PC-9 (cell line): ENCODE measurements at regions not wholly inside any gene's neighbourhood (a gene's known extent, or its start where the extent isn't known, plus 50 kb on each side); places are given as distances from the start of the nearest gene placed in this dataset.
A peak's percentile ranks its signal among the peaks of the same experiment; 100 is the strongest.

Experiments
- BruUV-seq: library from RNA; stranded (reverse); fragments of 400-500 nt; replicated peaks from 2 replicates; lab custom pipeline; 2021; lab: Mats Ljungman, UMichigan
- CTCF ChIA-PET: fragments of 300-600 bp; sonication (Branson Sonifier 250); formaldehyde crosslinking; loops from one replicate; lab custom pipeline; 2022; ENCODE audit warnings: antibody characterized with exemption; lab: Charles Lee
- POLR2A ChIA-PET: fragments of 300-600 bp; sonication (Branson Sonifier 250); formaldehyde crosslinking; loops from one replicate; lab custom pipeline; 2022; ENCODE audit warnings: antibody characterized with exemption; ENCODE audit not compliant: unreplicated experiment; lab: Charles Lee
- DNase-seq, 2 experiments: peaks; one replicate each; pipeline versions ENCODE4 v3.0.0 to v3.0.0-alpha.2; 2015 to 2022; ENCODE audit warnings: mixed read lengths in 1 of 2
- H2AFZ ChIP-seq: fragments of 200-600 bp; sonication (generic); 2 replicates; pipeline ENCODE4 v1.8.1; 2017; ENCODE audit warnings: antibody characterized with exemption
- H3F3A ChIP-seq: fragments of 200-600 bp; sonication (generic); 2 replicates; pipeline ENCODE4 v1.8.1; 2017; ENCODE audit warnings: antibody characterized with exemption, mild to moderate bottlenecking, low read depth; ENCODE audit not compliant: insufficient read depth
- H3K27ac ChIP-seq: fragments of 200-600 bp; sonication (generic); 2 replicates; pipeline ENCODE4 v1.6.1; 2016; ENCODE audit warnings: mixed run types
- H3K27me3 ChIP-seq: fragments of 200-600 bp; sonication (generic); 2 replicates; pipeline ENCODE4 v1.6.1; 2016; ENCODE audit warnings: low read depth, mixed run types; ENCODE audit not compliant: insufficient read depth
- H3K36me3 ChIP-seq: fragments of 200-600 bp; sonication (generic); 2 replicates; pipeline ENCODE4 v1.6.1; 2016; ENCODE audit warnings: low read depth, mixed run types
- H3K4me1 ChIP-seq: fragments of 200-600 bp; sonication (generic); replicated peaks from 2 replicates; pipeline ENCODE4 v1.6.1; 2016; ENCODE audit warnings: mixed run types; ENCODE audit not compliant: insufficient read depth
- H3K4me2 ChIP-seq: fragments of 200-600 bp; sonication (generic); 2 replicates; pipeline ENCODE4 v1.6.1; 2017; ENCODE audit warnings: mixed run types
- H3K4me3 ChIP-seq: fragments of 200-600 bp; sonication (generic); 2 replicates; pipeline ENCODE4 v1.6.1; 2016; ENCODE audit warnings: mixed run types
- H3K79me2 ChIP-seq: fragments of 200-600 bp; sonication (generic); 2 replicates; pipeline ENCODE4 v1.6.1; 2017; ENCODE audit warnings: low read depth, mixed run types
- H3K9me2 ChIP-seq: fragments of 200-600 bp; sonication (generic); 2 replicates; pipeline ENCODE4 v1.8.1; 2017; ENCODE audit warnings: mild to moderate bottlenecking; ENCODE audit not compliant: insufficient read depth
- H3K9me3 ChIP-seq: fragments of 200-600 bp; sonication (generic); 2 replicates; pipeline ENCODE4 v1.8.1; 2016; ENCODE audit warnings: low read depth; ENCODE audit not compliant: insufficient read depth
- H4K20me1 ChIP-seq: fragments of 200-600 bp; sonication (generic); 2 replicates; pipeline ENCODE4 v1.8.1; 2017; ENCODE audit not compliant: insufficient read depth
- EZH2 ChIP-seq: fragments of 200-600 bp; sonication (generic); IDR thresholded peaks from 2 replicates; pipeline ENCODE4 v1.8.0; 2017; ENCODE audit warnings: antibody characterized with exemption, low read depth
- intact Hi-C: fragments of 100-400 bp; cut with micrococcal nuclease; formaldehyde crosslinking; loops from one replicate; pipeline ENCODE4 v1.10.0; 2022; ENCODE audit not compliant: unreplicated experiment
- TF ChIP-seq, protein P1 (sequence below): fragments of 200-600 bp; sonication (generic); conservative IDR thresholded peaks from 2 replicates; pipeline ENCODE4 v1.6.1; 2017; ENCODE audit warnings: mixed run types, antibody characterized with exemption, mild to moderate bottlenecking, moderate library complexity

DNA sequence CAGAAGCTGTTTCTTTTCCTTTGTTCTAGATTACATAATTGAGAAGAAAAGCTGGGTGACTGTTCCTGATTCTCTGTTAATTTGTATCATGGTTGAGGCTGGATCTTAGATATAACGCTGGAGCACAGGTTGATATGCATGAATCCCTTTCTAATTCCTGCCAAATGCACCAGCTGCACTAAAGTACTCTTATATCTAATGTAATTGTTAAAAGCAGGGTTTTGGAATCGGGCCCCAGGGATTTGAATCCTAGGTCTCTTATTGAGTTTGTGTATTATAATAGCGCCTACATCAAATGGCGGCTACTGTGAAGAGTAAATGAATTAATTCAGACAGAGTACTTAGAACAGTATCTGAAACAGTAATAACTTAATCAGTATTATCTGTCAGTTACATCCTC lies 80.4 kb downstream of the MC4R start:
- intact Hi-C loops, result no loop called here

DNA sequence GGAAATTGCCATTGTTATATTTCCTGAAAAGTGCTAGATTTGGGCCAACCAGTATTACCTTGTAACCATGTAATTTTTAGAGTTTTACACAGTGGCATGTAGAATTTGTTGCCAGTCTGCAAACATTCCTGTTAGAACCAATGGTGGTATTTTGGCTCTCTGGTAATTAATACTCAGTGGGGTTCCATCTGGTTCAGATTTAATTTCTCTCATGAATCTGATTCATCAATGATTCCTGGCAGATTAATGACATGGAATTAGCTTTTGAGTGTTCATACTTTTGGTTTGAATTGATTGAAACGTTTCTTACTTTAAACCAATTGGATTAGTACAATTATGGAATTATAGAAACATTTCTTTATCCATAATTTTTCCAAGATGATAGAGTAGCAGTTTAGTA lies 93.2 kb downstream of the MC4R start:
- TF ChIP-seq, protein P1, sequence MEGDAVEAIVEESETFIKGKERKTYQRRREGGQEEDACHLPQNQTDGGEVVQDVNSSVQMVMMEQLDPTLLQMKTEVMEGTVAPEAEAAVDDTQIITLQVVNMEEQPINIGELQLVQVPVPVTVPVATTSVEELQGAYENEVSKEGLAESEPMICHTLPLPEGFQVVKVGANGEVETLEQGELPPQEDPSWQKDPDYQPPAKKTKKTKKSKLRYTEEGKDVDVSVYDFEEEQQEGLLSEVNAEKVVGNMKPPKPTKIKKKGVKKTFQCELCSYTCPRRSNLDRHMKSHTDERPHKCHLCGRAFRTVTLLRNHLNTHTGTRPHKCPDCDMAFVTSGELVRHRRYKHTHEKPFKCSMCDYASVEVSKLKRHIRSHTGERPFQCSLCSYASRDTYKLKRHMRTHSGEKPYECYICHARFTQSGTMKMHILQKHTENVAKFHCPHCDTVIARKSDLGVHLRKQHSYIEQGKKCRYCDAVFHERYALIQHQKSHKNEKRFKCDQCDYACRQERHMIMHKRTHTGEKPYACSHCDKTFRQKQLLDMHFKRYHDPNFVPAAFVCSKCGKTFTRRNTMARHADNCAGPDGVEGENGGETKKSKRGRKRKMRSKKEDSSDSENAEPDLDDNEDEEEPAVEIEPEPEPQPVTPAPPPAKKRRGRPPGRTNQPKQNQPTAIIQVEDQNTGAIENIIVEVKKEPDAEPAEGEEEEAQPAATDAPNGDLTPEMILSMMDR, result no peak
- no peak for TF ChIP-seq EZH2
- H3K4me3 ChIP-seq, result no peak overlapping the region
- H3F3A ChIP-seq, result no peaks in the 10 kb centered on the region
- H3K27ac ChIP-seq, result no peak overlapping the region
- intact Hi-C loops, result no loop called here
- BruUV-seq, result no TSS peak
- CTCF ChIA-PET, result no interaction called here
- no peaks in the 10 kb centered on the region for H3K79me2 ChIP-seq
- no peak for DNase-seq
- no peak overlapping the region for H3K4me2 ChIP-seq
- no peaks in the 10 kb centered on the region for H3K4me1 ChIP-seq
- H3K9me2 ChIP-seq, result no peaks in the 10 kb centered on the region; the same call in 1 of the 2 replicates
- H3K9me3 ChIP-seq, result no peaks in the 10 kb centered on the region
- H2AFZ ChIP-seq, result no peak overlapping the region
- no peaks in the 10 kb centered on the region for H3K36me3 ChIP-seq
- H3K27me3 ChIP-seq, result no peaks in the 10 kb centered on the region
- POLR2A ChIA-PET, result no interaction called here
- no peaks in the 10 kb centered on the region for H4K20me1 ChIP-seq

More for the DNA sequence above, 80.4 kb downstream of the MC4R start:
- Histone ChIP-seq H2AFZ (no peak overlapping the region), H3K4me1 (no peaks in the 10 kb centered on the region), H3K36me3 (no peaks in the 10 kb centered on the region), H3K79me2 (no peaks in the 10 kb centered on the region), H3F3A (no peaks in the 10 kb centered on the region), H3K27ac (no peak overlapping the region), H3K4me2 (no peak overlapping the region), H4K20me1 (no peaks in the 10 kb centered on the region), H3K4me3 (no peak overlapping the region), H3K9me2 (no peaks in the 10 kb centered on the region), H3K27me3 (no peaks in the 10 kb centered on the region), H3K9me3 (no peaks in the 10 kb centered on the region)
- DNase-seq, result no peak
- ChIA-PET CTCF (no interaction called here), POLR2A (no interaction called here)
- TF ChIP-seq EZH2, result no peak
- TF ChIP-seq, protein P1, result no peak
- BruUV-seq, result no TSS peak

DNA sequence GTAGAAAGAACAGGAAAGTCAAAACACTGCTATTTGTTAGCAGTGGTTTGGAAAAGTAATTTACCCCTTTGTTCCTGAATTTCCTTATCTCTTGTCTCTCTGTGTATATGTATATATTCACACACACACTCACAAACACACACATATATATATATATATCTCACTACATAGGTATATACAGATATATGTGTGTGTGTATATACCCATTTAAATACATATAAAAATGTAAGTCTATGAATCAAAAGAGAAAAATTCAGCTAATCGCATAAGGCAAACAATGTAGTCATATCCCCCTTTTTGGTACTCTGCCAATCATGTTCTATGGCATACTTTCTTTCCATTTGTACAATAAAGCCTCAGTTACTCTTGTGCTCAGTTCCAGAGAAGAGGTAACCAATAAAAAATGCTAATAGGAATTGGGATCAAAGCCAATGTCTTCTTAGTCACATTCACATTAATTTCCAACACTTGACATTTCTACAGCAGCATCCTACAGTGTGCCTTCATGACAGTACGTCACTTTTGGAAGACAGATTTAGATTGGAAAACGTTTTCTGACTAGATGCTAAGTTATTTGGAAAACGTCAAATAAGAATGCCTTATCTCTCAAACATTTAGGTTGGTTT lies 94.6 kb downstream of the MC4R start:
- TF ChIP-seq EZH2, result no peak
- TF ChIP-seq, protein P1, result no peak
- Histone ChIP-seq H3K4me3 (no peak overlapping the region), H3K4me2 (no peak overlapping the region), H3K36me3 (no peaks in the 10 kb centered on the region), H4K20me1 (no peaks in the 10 kb centered on the region), H2AFZ (peak overlapping the region; percentile 32; the same call in 1 of the 2 replicates), H3K79me2 (no peaks in the 10 kb centered on the region), H3K27ac (no peak overlapping the region), H3K27me3 (no peaks in the 10 kb centered on the region), H3F3A (no peaks in the 10 kb centered on the region), H3K9me3 (no peaks in the 10 kb centered on the region), H3K9me2 (no peaks in the 10 kb centered on the region; the same call in 1 of the 2 replicates), H3K4me1 (no peaks in the 10 kb centered on the region)
- intact Hi-C loops, result no loop called here
- no TSS peak for BruUV-seq
- POLR2A ChIA-PET, result no interaction called here
- CTCF ChIA-PET, result no interaction called here
- DNase-seq, result no peak
